ENCODE measurements at regions not wholly inside any gene's neighbourhood (a gene's known extent, or its start where the extent isn't known, plus 50 kb on each side); places are given as distances from the start of the nearest gene placed in this dataset.

GRCh38 chr6:16043171-16044135 lies 85.4 kb upstream of the MYLIP start:
- no peak for TF ChIP-seq POLR2A (IDR thresholded peaks at IDR 0.05; ENCODE audit: low read length)
- TF ChIP-seq CTCF (IDR thresholded peaks at IDR 0.05), result no peak
- no peak for TF ChIP-seq HES2 (IDR thresholded peaks at IDR 0.05)
- no peak for TF ChIP-seq NR3C1 (IDR thresholded peaks at IDR 0.05)
- TF ChIP-seq RAD21 (conservative IDR thresholded peaks at IDR 0.05 in 1 of 2, IDR thresholded peaks at IDR 0.05 in 1 of 2), result no peak
- no peak for TF ChIP-seq JUN (IDR thresholded peaks at IDR 0.05)
- no peak for TF ChIP-seq GATA3 (IDR thresholded peaks at IDR 0.05; ENCODE audit: borderline replicate concordance)
- TF ChIP-seq PHF8 (IDR thresholded peaks at IDR 0.05; ENCODE audit: borderline replicate concordance, low read depth), result no peak
- no peak for TF ChIP-seq MAZ (IDR thresholded peaks at IDR 0.05; ENCODE audit: borderline replicate concordance, low read depth, low read length)

Data from A549 (cell line).